ENCODE measurements at regions not wholly inside any gene's neighbourhood (a gene's known extent, or its start where the extent isn't known, plus 50 kb on each side); places are given as distances from the start of the nearest gene placed in this dataset.
A peak's percentile ranks its signal among the peaks of the same experiment; 100 is the strongest.

- Histone ChIP-seq H3K27ac (ENCODE audit: extremely low read length, insufficient read depth, low read length) (peak overlapping the region; percentile 88), H3K36me3 (replicated peaks in 1 of 2; ENCODE audit: control insufficient read depth in 1 of 2, insufficient read depth in 2 of 2, low read length in 2 of 2) (no peaks in the 10 kb centered on the region), H3K9me3 (ENCODE audit: low read length) (no peaks in the 10 kb centered on the region), H2AFZ (ENCODE audit: low read length) (peak overlapping the region; percentile 13), H3K4me1 (ENCODE audit: insufficient read depth, low read length) (peaks cover 100% of the 10 kb centered on the region), H3K27me3 (ENCODE audit: control insufficient read depth in 1 of 2, insufficient read depth in 2 of 2, low read length in 2 of 2) (no peaks in the 10 kb centered on the region), H3K79me2 (ENCODE audit: insufficient read depth, low read length) (no peaks in the 10 kb centered on the region), H4K20me1 (ENCODE audit: insufficient read depth, low read length) (no peaks in the 10 kb centered on the region), H3K4me3 (replicated peaks in 1 of 3; ENCODE audit: insufficient read depth in 1 of 3, low read depth in 2 of 3, low read length in 3 of 3) (peak overlapping the region; percentile 29 to 64 (median 30)), H3K4me2 (ENCODE audit: low read depth, low read length) (peak overlapping the region; percentile 93), H3K9ac (ENCODE audit: insufficient read depth, low read depth, low read length) (peak overlapping the region; percentile 72)
- BruUV-seq (replicated peaks), result TSS peak; percentile 66
- peak; percentile 80 for DNase-seq (ENCODE audit: low spot score)
- 2% methylated on average over 8 of the region's 9 CpGs for WGBS (ENCODE audit: low lambda C conversion rate)
- peak; percentile 73 for FAIRE-seq
- ChIA-PET CTCF (ENCODE audit: low intra/inter-chr PET ratio, low total read pairs) (no interaction called here), POLR2A (interaction anchor here (0.5 to 3.3 kb wide), 18 partner anchors 8 to 310 kb away, joined by 3 to 27 read pairs (median 6); partner anchors contain the start of genes GPR157, H6PD, SLC25A33 and SPSB1)
- in situ Hi-C loops (cut with HindIII; ENCODE audit: extremely low pct_ligation_motif_present, low pct_unique_long_range_greater_than_20kb), result no loop called here
- peak; percentile 33 for ATAC-seq
- intact Hi-C loops (cut with micrococcal nuclease; ENCODE audit: unreplicated experiment), result loop anchor here (5.0 kb wide), 1 partner anchor 37 kb away; no protein-coding TSS in a partner anchor
- TF ChIP-seq ZFP41 (CRISPR knock-in tag; IDR thresholded peaks at IDR 0.05; ENCODE audit: borderline replicate concordance), result no peak
- peak; percentile 88 for TF ChIP-seq SOX5 (CRISPR knock-in tag; IDR thresholded peaks at IDR 0.05; ENCODE audit: borderline replicate concordance)
- 0 out of 2 replicates have a peak, but pooled peaks have one; percentile 10 for TF ChIP-seq ISL2 (CRISPR knock-in tag; IDR thresholded peaks at IDR 0.05)
- TF ChIP-seq NR2F6 (IDR thresholded peaks at IDR 0.05), result no peak
- TF ChIP-seq NR2F6 (CRISPR knock-in tag; IDR thresholded peaks at IDR 0.05), result 0 out of 2 replicates have a peak, but pooled peaks have one; percentile 13
- no peak for TF ChIP-seq FOXP1 (IDR thresholded peaks at IDR 0.05)
- peak; percentile 83 for TF ChIP-seq FOXP1 (CRISPR knock-in tag; IDR thresholded peaks at IDR 0.05)
- TF ChIP-seq ZMYM3 (CRISPR knock-in tag; IDR thresholded peaks at IDR 0.05), result no peak
- TF ChIP-seq ZNF547 (CRISPR knock-in tag; IDR thresholded peaks at IDR 0.05), result peak; percentile 12; the same call in 1 of the 2 replicates
- no peak; the same call in 1 of the 2 replicates for TF ChIP-seq ZNF205 (CRISPR knock-in tag; IDR thresholded peaks at IDR 0.05)
- 0 out of 2 replicates have a peak, but pooled peaks have one; percentile 31 for TF ChIP-seq FOXK2 (IDR thresholded peaks at IDR 0.05)
- no peak for TF ChIP-seq ZFP36L2 (CRISPR knock-in tag; IDR thresholded peaks at IDR 0.05)
- 0 out of 2 replicates have a peak, but pooled peaks have one; percentile 11 for TF ChIP-seq ZNF713 (CRISPR knock-in tag; IDR thresholded peaks at IDR 0.05)
- TF ChIP-seq ZNF326 (CRISPR knock-in tag; IDR thresholded peaks at IDR 0.05; ENCODE audit: borderline replicate concordance), result no peak
- TF ChIP-seq CEBPG (CRISPR knock-in tag; IDR thresholded peaks at IDR 0.05), result peak; percentile 83
- no peak for TF ChIP-seq AFF4 (CRISPR knock-in tag; IDR thresholded peaks at IDR 0.05)
- no peak for TF ChIP-seq TBX2 (CRISPR knock-in tag; IDR thresholded peaks at IDR 0.05; ENCODE audit: borderline replicate concordance)
- TF ChIP-seq HCFC1 (IDR thresholded peaks at IDR 0.05; ENCODE audit: low read depth, low read length), result no peak
- peak; percentile 23; the same call in 1 of the 2 replicates for TF ChIP-seq SP4 (CRISPR knock-in tag; IDR thresholded peaks at IDR 0.05)
- peak; percentile 26; the same call in 1 of the 2 replicates for TF ChIP-seq DRAP1 (CRISPR knock-in tag; IDR thresholded peaks at IDR 0.05)
- peak; percentile 67 for TF ChIP-seq FOXO1 (CRISPR knock-in tag; IDR thresholded peaks at IDR 0.05)
- TF ChIP-seq ZNF878 (CRISPR knock-in tag; IDR thresholded peaks at IDR 0.05), result 0 out of 2 replicates have a peak, but pooled peaks have one; percentile 48
- peak; percentile 34 for TF ChIP-seq ASH2L (IDR thresholded peaks at IDR 0.05; ENCODE audit: insufficient read length, low read depth, low read length)
- no peak for TF ChIP-seq JUNB (CRISPR knock-in tag; IDR thresholded peaks at IDR 0.05; ENCODE audit: borderline replicate concordance)
- TF ChIP-seq MAFF (IDR thresholded peaks at IDR 0.05; ENCODE audit: low read depth, low read length), result 0 out of 2 replicates have a peak, but pooled peaks have one; percentile 28
Measured at GRCh38 chr1:9439074-9439761, 100.0 kb upstream of the SLC25A33 start.
